ENCODE measurements at regions not wholly inside any gene's neighbourhood (a gene's known extent, or its start where the extent isn't known, plus 50 kb on each side); places are given as distances from the start of the nearest gene placed in this dataset.
"Not testable (repeated sequence)": the region's sequence is repeated elsewhere in the genome, so short reads cannot be mapped to it uniquely, and the experiment has no call there.

GRCh38 chr10:78464856-78465267 is 431.2 kb downstream of the RPS24 start:
- DNase-seq (ENCODE audit: extremely low read depth, low read depth, low spot score): no peak

GRCh38 chr10:78465431-78465830 is 431.8 kb downstream of the RPS24 start:
- no peak for DNase-seq (ENCODE audit: extremely low read depth, low read depth, low spot score)

GRCh38 chr10:78467496-78468106 is 433.9 kb downstream of the RPS24 start:
- no peak for DNase-seq (ENCODE audit: extremely low read depth, low read depth, low spot score)

- DNase-seq (ENCODE audit: extremely low read depth, low read depth, low spot score): not testable (repeated sequence)
Measured at GRCh38 chr10:78468731-78469130, 435.1 kb downstream of the RPS24 start.

- DNase-seq (ENCODE audit: extremely low read depth, low read depth, low spot score): no peak
Measured at GRCh38 chr10:78470267-78471103, 436.8 kb downstream of the RPS24 start.

- no peak for DNase-seq (ENCODE audit: extremely low read depth, low read depth, low spot score)
Measured at GRCh38 chr10:78471326-78471722, 437.7 kb downstream of the RPS24 start.

GRCh38 chr10:78471723-78472550 is 438.3 kb downstream of the RPS24 start:
- no peak for DNase-seq (ENCODE audit: extremely low read depth, low read depth, low spot score)

GRCh38 chr10:78472551-78472890 is 438.9 kb downstream of the RPS24 start:
- no peak for DNase-seq (ENCODE audit: extremely low read depth, low read depth, low spot score)

GRCh38 chr10:78473006-78473405 is 439.3 kb downstream of the RPS24 start:
- DNase-seq (ENCODE audit: extremely low read depth, low read depth, low spot score): no peak

- DNase-seq (ENCODE audit: extremely low read depth, low read depth, low spot score): no peak
Measured at GRCh38 chr10:78474743-78475142, 441.1 kb downstream of the RPS24 start.

- no peak for DNase-seq (ENCODE audit: extremely low read depth, low read depth, low spot score)
Measured at GRCh38 chr10:78475437-78475836, 441.8 kb downstream of the RPS24 start.

- no peak for DNase-seq (ENCODE audit: extremely low read depth, low read depth, low spot score)
Measured at GRCh38 chr10:78476156-78476555, 442.5 kb downstream of the RPS24 start.

- no peak for DNase-seq (ENCODE audit: extremely low read depth, low read depth, low spot score)
Measured at GRCh38 chr10:78476844-78477243, 443.2 kb downstream of the RPS24 start.

- no peak for DNase-seq (ENCODE audit: extremely low read depth, low read depth, low spot score)
Measured at GRCh38 chr10:78478919-78479318, 445.3 kb downstream of the RPS24 start.

- no peak for DNase-seq (ENCODE audit: extremely low read depth, low read depth, low spot score)
Measured at GRCh38 chr10:78479467-78479866, 445.8 kb downstream of the RPS24 start.

- DNase-seq (ENCODE audit: extremely low read depth, low read depth, low spot score): no peak
Measured at GRCh38 chr10:78481842-78482241, 448.2 kb downstream of the RPS24 start.

- DNase-seq (ENCODE audit: extremely low read depth, low read depth, low spot score): no peak
Measured at GRCh38 chr10:78483641-78484040, 450.0 kb downstream of the RPS24 start.

GRCh38 chr10:78489034-78489433 is 455.4 kb downstream of the RPS24 start:
- DNase-seq (ENCODE audit: extremely low read depth, low read depth, low spot score): no peak

- no peak for DNase-seq (ENCODE audit: extremely low read depth, low read depth, low spot score)
Measured at GRCh38 chr10:78491812-78492211, 458.1 kb downstream of the RPS24 start.

GRCh38 chr10:78492424-78492823 is 458.8 kb downstream of the RPS24 start:
- no peak for DNase-seq (ENCODE audit: extremely low read depth, low read depth, low spot score)

GRCh38 chr10:78494179-78494578 is 460.5 kb downstream of the RPS24 start:
- DNase-seq (ENCODE audit: extremely low read depth, low read depth, low spot score): no peak
